CD4-positive, alpha-beta T cell treated with Interleukin-10 for 1 hour (primary cell): ENCODE measurements at regions not wholly inside any gene's neighbourhood (a gene's known extent, or its start where the extent isn't known, plus 50 kb on each side); places are given as distances from the start of the nearest gene placed in this dataset.
"Not testable (repeated sequence)": the region's sequence is repeated elsewhere in the genome, so short reads cannot be mapped to it uniquely, and the experiment has no call there.

ENCODE experiments used
- DNase-seq: peaks from one replicate; pipeline ENCODE4 v3.0.0-alpha.2; 2020

GRCh38 chr4:31692399-31692940 lies 972.3 kb downstream of the PCDH7 start:
- no peak for DNase-seq

DNA sequence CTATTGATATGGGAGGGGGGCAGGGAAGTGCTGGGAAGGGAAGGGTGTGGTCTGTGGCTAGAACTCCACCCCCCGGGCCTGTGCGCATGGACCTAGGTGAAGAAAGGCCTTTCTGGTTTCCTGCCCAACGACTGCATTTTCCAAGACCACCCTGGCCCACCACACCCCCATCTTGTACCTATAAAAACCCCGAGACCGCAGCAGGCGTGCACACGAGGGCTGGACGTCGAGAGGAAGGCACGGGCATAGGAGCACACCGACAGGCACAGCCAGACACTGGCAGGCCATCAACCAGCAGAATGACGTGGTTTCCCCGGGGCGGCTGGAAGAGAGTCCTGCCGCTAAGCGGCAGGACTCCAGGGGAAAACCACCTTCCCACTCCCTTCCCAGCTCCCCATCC lies 981.1 kb downstream of the PCDH7 start:
- no peak for DNase-seq

DNA sequence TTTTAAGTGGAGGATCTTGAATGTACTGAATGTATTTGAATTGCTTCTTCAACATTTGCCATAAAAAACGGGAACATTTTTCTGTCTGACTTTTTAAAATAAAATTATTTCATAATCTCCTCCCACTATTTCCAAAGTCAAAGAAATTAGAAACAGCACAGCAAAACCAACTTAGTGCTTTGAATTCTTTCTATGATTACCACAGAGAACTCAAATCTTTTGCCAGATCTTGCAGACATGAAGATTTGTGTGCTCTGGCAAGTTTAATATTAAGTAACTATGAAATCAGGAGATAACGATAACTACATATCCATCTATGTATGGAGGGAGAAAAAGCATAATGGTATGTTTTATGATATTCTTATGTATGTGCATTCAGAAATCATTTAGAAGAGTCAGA lies 982.2 kb downstream of the PCDH7 start:
- no peak for DNase-seq

DNA sequence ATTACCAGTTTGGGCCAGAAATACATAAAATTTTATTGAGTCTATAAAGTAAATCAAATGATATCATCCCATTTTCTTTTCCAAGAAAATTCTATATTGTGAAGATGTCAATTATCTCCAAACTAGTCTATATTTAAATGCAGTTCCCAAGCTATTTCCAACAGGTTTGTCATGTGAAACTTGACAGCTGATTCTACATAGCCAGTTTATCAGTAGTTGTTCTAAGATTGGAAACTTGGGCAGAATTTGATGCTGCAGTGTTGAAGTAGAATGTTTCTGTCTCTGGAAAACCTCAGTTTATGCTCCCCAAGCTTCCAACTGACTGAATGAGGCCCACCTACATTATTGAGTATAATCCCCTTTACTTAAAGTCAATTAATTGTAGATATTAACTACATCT lies 994.1 kb downstream of the PCDH7 start:
- no peak for DNase-seq

GRCh38 chr4:31715302-31715701 lies 995.1 kb downstream of the PCDH7 start:
- no peak for DNase-seq

- DNase-seq, result no peak
These were observed 1006.9 kb downstream of the PCDH7 start for GRCh38 chr4:31727030-31727429.

DNA sequence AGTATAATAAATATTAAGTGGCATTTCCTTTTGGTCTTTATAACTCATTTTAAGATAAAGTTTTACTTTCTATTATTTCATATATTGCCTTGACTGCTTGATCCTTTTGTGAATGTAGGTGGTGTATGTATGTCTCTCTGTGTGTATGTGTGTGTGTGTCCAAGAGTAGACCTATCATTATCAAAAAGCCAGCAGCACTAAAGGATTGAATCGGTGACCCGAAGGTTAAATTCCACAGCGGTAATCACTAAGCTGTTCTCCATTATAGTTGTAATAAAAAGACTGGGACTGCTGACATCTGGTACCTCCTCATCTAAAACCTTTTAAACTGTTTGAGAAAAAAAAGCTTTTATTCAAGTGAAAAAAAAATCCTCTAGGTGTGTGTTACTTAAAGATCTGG lies 1014.8 kb downstream of the PCDH7 start:
- DNase-seq, result no peak

DNA sequence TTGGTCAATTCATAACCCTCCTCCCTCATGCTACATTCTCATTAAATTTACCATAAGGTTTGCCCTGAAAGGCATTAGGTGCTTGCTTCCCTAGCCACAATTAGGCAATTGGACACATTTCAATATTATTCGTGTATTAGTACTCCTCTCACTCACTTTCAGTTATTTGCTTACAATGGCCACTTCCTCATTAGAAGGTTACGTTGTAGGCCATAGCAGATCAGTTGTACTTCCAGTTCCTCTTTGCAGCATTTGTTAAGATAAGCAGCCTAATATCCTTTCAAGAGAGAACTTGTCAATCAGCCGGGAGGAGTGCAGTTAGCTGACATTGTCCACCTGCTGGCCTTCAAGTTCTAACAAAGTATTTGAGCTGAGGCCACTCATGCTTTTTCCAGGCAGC lies 1017.2 kb downstream of the PCDH7 start:
- no peak for DNase-seq

DNA sequence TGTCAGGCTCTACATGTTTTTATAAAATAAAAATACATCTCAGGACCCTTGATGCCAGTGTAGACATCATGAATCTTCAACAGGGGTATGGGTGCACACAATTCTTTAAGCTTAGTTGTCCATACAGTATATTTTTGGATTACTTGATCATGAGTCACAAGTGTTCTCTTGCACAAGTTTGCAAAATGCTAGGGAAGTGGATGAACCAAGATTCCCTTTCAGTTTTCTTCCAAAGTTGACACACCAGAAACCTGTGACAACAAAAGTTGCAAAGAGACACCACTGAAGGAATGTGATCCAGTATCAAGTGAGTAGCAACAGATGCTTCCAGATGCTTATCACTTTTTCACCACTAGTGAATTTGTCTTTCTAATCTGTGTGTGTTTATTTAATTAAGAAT lies 1021.2 kb downstream of the PCDH7 start:
- no peak for DNase-seq

DNA sequence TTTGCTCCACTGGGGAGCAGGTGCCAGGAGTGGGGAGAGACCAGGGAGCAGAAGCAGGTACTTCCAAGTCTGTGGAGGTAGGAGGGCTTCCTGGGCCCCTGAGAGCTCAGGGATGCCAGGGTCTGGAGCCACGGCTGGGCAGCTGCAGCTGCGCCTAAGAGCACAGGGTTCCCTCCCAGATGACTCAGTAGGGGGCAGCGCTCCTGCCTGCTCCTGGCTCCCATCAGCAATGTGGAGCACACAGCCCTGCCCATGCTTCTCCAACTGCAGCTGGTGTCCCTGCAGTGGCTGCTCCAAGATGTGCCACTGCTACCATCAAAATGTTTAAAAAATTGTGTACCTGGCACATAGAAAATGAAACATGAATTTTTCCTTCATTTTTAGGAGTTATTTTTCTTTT lies 1028.2 kb downstream of the PCDH7 start:
- DNase-seq, result no peak

DNA sequence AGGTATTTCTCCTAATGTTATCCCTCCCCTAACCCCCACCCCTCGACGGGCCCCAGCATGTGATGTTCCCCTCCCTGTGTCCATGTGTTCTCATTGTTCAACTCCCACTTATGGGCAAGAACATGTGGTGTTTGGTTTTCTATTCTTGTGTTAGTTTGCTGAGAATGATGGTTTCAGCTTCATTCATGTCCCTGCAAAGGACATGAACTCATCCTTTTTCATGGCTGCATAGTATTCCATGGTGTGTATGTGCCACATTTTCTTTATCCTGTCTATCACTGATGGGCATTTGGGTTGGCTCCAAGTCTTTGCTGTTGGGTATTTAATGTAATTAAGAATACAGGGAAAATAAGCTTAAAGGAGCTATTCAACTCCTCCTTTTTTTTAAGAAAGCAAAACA lies 1030.4 kb downstream of the PCDH7 start:
- not testable (repeated sequence) for DNase-seq

DNA sequence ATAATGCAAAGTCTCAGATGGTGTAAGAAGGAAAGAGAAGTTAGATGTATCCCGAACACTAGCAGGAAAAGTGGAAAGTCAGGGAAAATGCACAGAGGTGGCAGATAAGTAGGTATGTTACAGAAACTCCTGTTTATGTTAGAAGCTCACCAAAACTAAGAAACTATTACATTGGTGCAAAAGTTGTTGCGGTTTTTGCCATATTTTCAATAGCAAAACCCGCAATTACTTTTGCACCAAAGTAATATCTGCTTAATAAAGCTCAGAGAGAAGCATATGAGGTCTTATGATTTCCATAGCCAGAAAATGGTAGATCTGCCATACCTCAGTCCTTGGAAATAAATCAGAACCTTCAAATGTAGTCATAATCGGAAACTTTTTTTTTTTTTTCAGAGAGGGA lies 1035.6 kb downstream of the PCDH7 start:
- no peak for DNase-seq

DNA sequence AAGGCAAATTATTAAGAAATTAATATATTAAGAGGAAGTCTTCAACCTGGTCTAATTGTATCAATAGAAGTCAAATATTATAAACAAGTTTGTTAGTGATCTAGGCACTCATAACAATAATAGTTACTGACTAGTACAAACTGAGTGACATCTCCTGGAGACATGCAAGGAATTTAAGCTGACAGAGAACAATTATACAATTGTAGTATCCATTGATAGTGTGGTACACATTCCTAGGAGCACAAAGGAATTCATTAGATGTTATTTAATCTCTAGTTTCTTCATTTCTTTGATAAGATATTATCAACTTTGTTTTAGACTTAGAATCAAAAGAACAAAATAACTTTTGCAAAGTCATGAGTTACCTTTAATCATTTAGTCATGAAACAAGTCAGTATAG lies 1048.6 kb downstream of the PCDH7 start:
- DNase-seq, result no peak

GRCh38 chr4:31783311-31783710 lies 1063.1 kb downstream of the PCDH7 start:
- DNase-seq, result no peak

- DNase-seq, result no peak
These were observed 1064.4 kb downstream of the PCDH7 start for GRCh38 chr4:31784558-31784957.

DNA sequence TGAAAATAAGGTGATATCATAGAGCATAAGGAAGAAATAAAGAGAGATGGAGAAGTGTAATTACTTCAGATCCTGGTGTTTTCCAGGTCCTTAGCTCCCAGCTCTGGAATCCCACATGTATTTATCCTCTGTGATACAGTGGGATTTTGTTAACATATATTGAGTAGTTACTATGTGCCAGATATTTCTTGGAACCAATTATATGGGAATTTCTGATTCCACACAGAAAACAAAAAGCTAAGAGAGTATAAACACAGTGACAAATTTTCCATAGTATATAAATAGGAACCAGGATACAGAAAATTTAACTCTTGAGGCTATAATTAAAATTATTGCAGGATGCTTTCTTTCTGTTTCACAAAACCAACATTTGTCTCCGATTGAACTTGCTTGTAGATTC lies 1067.5 kb downstream of the PCDH7 start:
- no peak for DNase-seq

DNA sequence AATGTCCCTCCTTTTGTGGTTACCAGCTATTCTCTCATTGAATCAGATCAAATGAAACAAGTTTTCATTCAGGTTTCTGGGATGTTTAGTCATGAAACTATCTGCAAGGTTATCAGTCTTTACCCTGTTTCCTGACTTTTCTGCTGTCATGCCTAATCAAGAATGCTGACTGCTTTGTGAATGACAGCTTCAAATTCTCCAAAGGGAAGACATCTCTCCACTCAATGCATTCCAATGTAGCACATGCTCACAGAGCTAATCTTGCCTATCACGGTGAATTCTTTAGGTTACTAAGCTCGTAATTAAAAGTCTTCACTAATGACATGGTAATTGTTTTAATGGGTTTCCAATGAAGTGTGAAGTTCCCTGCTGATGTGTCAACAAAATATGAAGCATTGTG lies 1068.5 kb downstream of the PCDH7 start:
- no peak for DNase-seq

DNA sequence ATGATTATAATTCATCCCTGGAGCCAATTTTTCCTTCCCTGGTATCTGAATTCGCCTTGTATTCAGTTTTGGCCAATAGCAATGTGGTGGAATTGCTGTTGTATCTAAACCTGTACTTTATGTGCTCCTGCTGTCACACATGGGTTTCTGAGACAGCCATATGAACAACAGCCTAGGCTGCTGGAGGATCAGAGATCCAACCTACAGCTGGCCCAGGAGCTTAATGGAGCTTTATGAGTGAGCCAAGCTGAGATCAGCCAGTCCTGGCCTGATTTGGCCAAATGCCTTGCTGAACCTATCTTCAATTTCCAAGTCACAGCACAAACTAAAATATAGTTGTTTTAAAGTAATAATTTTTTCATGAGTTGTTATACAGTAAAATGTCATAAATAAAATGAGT lies 1071.5 kb downstream of the PCDH7 start:
- DNase-seq, result no peak

- no peak for DNase-seq
These were observed 1073.7 kb downstream of the PCDH7 start for GRCh38 chr4:31793907-31794306.

DNA sequence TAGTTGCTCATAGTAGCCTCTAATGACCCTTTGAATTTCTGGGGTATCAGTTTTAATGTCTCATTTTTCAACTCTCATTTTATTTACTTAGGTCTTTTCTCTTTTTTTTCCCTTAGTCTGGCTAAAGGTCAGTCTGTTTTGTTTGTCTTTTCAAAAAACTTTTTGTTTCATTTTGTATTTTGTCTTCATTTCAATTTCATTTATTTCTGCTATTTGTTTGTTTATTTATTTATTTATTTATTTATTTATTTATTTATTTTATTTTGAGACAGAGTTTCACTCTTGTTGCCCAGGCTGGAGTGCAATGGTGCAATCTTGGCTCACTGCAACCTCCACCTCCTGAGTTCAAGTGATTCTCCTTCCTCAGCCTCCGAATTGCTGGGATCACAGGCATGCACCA lies 1076.9 kb downstream of the PCDH7 start:
- not testable (repeated sequence) for DNase-seq

DNA sequence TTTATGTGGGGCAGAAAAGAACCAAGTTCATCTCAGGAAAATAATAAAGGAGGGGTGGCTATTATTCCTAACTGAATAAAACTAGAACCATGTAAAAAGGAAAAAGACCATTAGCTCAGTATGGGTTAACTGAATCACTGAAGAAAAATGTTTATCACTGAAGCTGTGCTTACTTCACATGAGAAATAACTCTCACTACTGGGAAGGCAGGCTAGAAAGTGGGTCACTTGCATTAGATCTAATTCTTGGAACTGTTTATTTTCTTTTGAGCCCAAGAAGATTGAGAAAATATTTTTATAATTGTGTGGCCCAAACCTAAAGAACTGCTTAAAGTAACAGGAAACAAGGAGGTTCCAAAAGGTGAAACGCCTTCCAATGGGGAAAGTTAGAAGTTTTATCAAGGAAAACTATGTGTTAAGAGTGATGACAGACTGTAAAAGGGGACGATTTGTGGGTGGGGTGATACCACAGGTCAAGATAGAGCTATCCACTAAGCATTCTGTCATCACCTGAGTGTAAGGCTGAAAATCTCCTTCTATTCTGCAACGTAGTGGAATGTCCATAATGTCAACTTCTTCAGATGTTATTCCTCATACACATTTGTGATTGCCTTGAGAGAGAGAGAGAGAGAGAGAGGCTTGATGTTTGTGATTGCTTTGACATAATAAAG lies 1083.5 kb downstream of the PCDH7 start:
- DNase-seq, result no peak

GRCh38 chr4:31807036-31807435 lies 1086.9 kb downstream of the PCDH7 start:
- DNase-seq, result no peak

DNA sequence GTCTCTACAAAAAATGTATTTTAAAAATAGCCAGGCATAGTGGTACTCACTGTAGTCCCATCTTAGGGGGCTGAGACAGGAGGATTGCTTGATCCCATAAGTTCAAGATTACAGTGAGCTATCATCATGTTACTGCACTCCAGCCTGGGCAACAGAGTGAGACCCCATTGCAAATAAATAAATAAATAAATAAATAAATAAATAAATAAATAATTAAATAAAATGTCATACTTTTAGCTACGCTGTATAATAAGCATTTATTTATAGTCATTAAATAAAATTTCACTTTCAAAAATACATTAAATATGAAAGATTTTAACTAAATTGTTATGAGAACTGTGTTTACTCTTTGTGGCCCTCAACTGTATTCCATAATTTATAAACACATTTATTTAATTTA lies 1124.2 kb downstream of the PCDH7 start:
- no peak for DNase-seq

DNA sequence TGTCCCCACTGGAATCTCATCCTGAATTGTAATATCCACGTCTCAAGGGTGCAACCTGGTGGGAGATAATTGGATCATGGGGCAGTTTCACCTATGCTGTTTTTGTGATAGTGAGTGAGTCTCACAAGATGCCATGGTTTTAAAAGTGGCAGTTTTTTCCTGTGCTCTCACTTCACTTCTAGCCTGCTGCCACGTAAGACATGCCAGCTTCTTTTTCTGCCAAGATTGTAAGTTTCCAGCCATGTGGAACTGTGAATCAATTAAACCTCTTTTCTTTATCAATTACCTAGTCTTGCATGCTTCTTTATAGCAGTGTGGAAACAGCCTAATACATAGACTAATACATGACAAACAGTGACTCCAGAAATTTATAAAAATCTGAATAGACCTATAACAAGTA lies 1131.8 kb downstream of the PCDH7 start:
- DNase-seq, result no peak

DNA sequence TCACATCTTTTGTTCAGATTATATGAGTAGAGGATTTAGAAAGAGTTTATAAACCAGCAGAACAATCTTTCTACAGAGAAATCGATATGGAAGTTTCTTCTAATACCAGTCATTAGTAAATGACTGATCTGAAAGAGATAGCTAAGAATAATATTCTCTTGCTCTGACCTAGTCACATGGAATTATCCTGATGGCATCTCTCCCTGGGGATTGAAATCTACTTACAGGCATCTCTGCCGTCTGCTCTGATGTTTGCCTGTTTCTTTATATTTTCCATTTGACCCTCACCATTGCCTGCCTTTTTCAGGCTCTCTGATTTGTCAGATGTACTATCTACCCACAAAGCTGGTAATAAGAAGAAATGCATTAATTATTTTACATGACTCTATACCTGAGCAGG lies 1157.3 kb downstream of the PCDH7 start:
- DNase-seq, result no peak
